Trophoblast cell (in vitro differentiated cells and primary cell): ENCODE measurements at regions not wholly inside any gene's neighbourhood (a gene's known extent, or its start where the extent isn't known, plus 50 kb on each side); places are given as distances from the start of the nearest gene placed in this dataset.

Experiments used
- DNase-seq, 2 donors: peaks; one replicate each; pipeline ENCODE4 v3.0.0-alpha.2; 2016
- H2AFZ ChIP-seq: 2 replicates; pipeline ENCODE4 v1.6.1; 2013; ENCODE audit warnings: low read length, moderate library complexity, mild to moderate bottlenecking; ENCODE audit not compliant: insufficient read depth, poor library complexity
- H2AK5ac ChIP-seq: 2 replicates; pipeline ENCODE4 v1.6.1; 2013; ENCODE audit warnings: mild to moderate bottlenecking, low read length
- H2BK120ac ChIP-seq: 2 replicates; pipeline ENCODE4 v1.6.1; 2013; ENCODE audit warnings: low read length, mild to moderate bottlenecking, moderate library complexity; ENCODE audit not compliant: insufficient read depth, poor library complexity
- H2BK12ac ChIP-seq: 2 replicates; pipeline ENCODE4 v1.6.1; 2013; ENCODE audit warnings: mild to moderate bottlenecking, low read length, moderate library complexity
- H2BK5ac ChIP-seq: 2 replicates; pipeline ENCODE4 v1.6.1; 2013; ENCODE audit warnings: low read length, low read depth, moderate library complexity, mild to moderate bottlenecking; ENCODE audit not compliant: poor library complexity
- H3K14ac ChIP-seq: 2 replicates; pipeline ENCODE4 v1.6.1; 2013; ENCODE audit warnings: mild to moderate bottlenecking, low read length
- H3K18ac ChIP-seq: 2 replicates; pipeline ENCODE4 v1.6.1; 2013; ENCODE audit warnings: mild to moderate bottlenecking, low read length
- H3K23ac ChIP-seq: 2 replicates; pipeline ENCODE4 v1.6.1; 2013; ENCODE audit warnings: low read length
- H3K27ac ChIP-seq: 2 replicates; pipeline ENCODE4 v1.5.1; 2013; ENCODE audit warnings: low read depth, mild to moderate bottlenecking, inconsistent platforms, low read length, moderate library complexity
- H3K27me3 ChIP-seq: 2 replicates; pipeline ENCODE4 v1.6.1; 2013; ENCODE audit warnings: inconsistent platforms, mild to moderate bottlenecking, low read length, moderate library complexity; ENCODE audit not compliant: insufficient read depth
- H3K36me3 ChIP-seq, 2 experiments: 1 replicate in 1 of 2; 2 replicates in 1 of 2; pipeline ENCODE4 v1.6.1; 2013; ENCODE audit warnings: low read length in 2 of 2, mild to moderate bottlenecking in 2 of 2, moderate library complexity in 1 of 2; ENCODE audit not compliant: insufficient read depth in 2 of 2, control insufficient read depth in 1 of 2
- H3K4ac ChIP-seq: 2 replicates; pipeline ENCODE4 v1.6.1; 2013; ENCODE audit warnings: low read depth, mild to moderate bottlenecking, low read length, moderate library complexity
- H3K4me1 ChIP-seq, 2 experiments: 1 replicate in 1 of 2; 2 replicates in 1 of 2; pipeline ENCODE4 v1.6.1; 2013; ENCODE audit warnings: low read length in 2 of 2, mild to moderate bottlenecking in 2 of 2, moderate library complexity in 1 of 2; ENCODE audit not compliant: insufficient read depth in 2 of 2, control insufficient read depth in 1 of 2
- H3K4me2 ChIP-seq: 2 replicates; pipeline ENCODE4 v1.6.1; 2013; ENCODE audit warnings: inconsistent platforms, mild to moderate bottlenecking, low read length, moderate library complexity
- H3K4me3 ChIP-seq: 2 replicates; pipeline ENCODE4 v1.5.1; 2013; ENCODE audit warnings: mild to moderate bottlenecking, low read depth, low read length, inconsistent platforms
- H3K79me1 ChIP-seq: one replicate; pipeline ENCODE4 v1.6.1; 2013; ENCODE audit warnings: low read length
- H3K79me2 ChIP-seq: 2 replicates; pipeline ENCODE4 v1.6.1; 2013; ENCODE audit warnings: low read length, mild to moderate bottlenecking; ENCODE audit not compliant: control insufficient read depth, insufficient read depth, poor library complexity
- H3K9ac ChIP-seq: 2 replicates; pipeline ENCODE4 v1.6.1; 2013; ENCODE audit warnings: mild to moderate bottlenecking, low read length
- H3K9me3 ChIP-seq: 2 replicates; pipeline ENCODE4 v1.6.1; 2013; ENCODE audit warnings: low read depth, mild to moderate bottlenecking, control low read depth, inconsistent platforms, low read length; ENCODE audit not compliant: insufficient read depth
- H4K12ac ChIP-seq: 2 replicates; pipeline ENCODE4 v1.6.1; 2013; ENCODE audit warnings: low read depth, mild to moderate bottlenecking, low read length, moderate library complexity
- H4K8ac ChIP-seq: 2 replicates; pipeline ENCODE4 v1.6.1; 2013; ENCODE audit warnings: low read depth, mild to moderate bottlenecking, low read length, moderate library complexity
- H4K91ac ChIP-seq: one replicate; pipeline ENCODE4 v1.6.1; 2013; ENCODE audit warnings: low read depth, mild to moderate bottlenecking, low read length, moderate library complexity
- WGBS: extraction: QIAGEN DNeasy Blood & Tissue Kit; methylation state at CpG from one replicate; pipeline ENCODE4 v1.1.7; 2013; ENCODE audit warnings: missing lambda C conversion rate; ENCODE audit not compliant: insufficient read length, insufficient coverage; ENCODE audit errors: extremely low coverage; 5-methylcytosine and 5-hydroxymethylcytosine counted together

DNA sequence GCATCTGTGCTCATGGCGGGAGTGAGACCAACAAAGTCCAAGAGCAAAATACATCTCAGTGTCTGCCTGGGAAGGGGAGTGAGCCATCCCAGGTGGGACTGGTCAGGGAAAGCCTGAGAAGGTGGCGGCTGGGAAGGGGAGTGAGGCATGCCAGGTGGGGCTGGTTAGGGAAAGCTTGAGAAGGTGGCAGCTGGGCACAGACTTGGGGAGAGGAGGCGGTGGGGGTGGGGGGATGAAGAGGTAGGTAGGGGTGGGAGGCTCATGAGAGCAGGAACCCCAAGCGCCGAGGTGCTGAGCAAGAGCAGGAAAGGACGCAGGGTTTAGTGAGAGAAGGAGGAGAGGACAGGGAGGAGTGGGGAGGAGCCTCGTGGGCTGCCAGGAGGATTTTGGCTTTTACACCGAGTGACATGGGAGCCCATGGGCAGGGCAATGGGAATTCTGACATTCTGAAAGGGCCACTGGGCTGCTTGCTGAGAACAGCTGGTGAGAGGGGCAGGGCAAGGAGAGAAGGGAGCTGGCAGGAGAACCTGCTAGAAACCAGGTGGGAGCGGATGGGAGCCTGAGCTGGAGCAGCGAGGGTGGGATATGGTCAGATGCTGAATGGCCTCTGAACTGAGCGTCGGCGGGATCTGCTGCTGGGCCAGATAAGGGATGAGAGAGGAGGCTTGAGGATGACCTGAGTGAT is 256.1 kb upstream of the RPL38 start:
- no peak overlapping the region for H4K91ac ChIP-seq

DNA sequence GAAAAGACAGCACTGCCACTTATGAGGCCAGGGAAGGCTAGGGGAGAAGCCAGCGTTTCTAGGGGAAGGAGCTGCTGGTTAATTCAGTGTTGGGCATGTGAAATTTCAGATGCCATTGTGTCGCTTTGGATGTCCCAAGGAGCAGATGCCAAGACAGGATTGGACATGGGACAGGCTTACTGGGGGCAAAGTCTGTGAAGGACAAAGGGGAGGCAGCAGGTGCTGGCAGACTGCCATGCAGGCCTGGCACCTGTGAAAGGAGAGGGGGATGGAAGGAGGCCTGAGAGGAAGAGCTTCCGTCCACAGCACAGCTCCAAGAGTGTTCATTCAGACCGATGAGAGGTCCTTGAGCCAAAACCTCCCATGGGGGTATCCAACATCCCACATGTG is 255.5 kb upstream of the RPL38 start:
- Histone ChIP-seq H3K9ac (no peak overlapping the region), H2AFZ (no peak overlapping the region), H3K79me1 (no peaks in the 10 kb centered on the region), H3K4me2 (no peak overlapping the region), H3K79me2 (no peaks in the 10 kb centered on the region), H3K18ac (no peak overlapping the region), H3K4me1 (peaks cover 6 to 8% of the 10 kb centered on the region in 2 experiments), H2BK12ac (no peak overlapping the region), H3K4ac (no peak overlapping the region), H4K8ac (no peak overlapping the region), H3K4me3 (no peak overlapping the region), H2BK5ac (no peak overlapping the region), H4K12ac (no peak overlapping the region), H3K27me3 (peaks cover 11% of the 10 kb centered on the region), H4K91ac (no peak overlapping the region), H2AK5ac (no peak overlapping the region), H3K27ac (no peak overlapping the region), H3K14ac (no peak overlapping the region), H3K9me3 (peaks cover 6% of the 10 kb centered on the region), H3K36me3 (no peaks in the 10 kb centered on the region), H2BK120ac (no peak overlapping the region), H3K23ac (no peak overlapping the region)
- WGBS, result no CpG with 5 or more reads among the region's 4 CpGs
- no peak for DNase-seq

More for the DNA sequence above, 256.1 kb upstream of the RPL38 start:
- Histone ChIP-seq H3K14ac (no peak overlapping the region), H3K18ac (no peak overlapping the region), H3K4me2 (no peak overlapping the region), H3K36me3 (no peaks in the 10 kb centered on the region), H3K9ac (no peak overlapping the region), H3K4me3 (no peak overlapping the region), H2AK5ac (no peak overlapping the region), H4K8ac (no peak overlapping the region), H2BK5ac (no peak overlapping the region), H3K79me1 (no peaks in the 10 kb centered on the region), H3K79me2 (no peaks in the 10 kb centered on the region), H2AFZ (no peak overlapping the region), H3K9me3 (peaks cover 5% of the 10 kb centered on the region), H4K12ac (no peak overlapping the region), H3K27ac (no peak overlapping the region), H3K4me1 (peaks cover 3% of the 10 kb centered on the region in 2 experiments), H2BK12ac (no peak overlapping the region), H3K23ac (no peak overlapping the region), H2BK120ac (no peak overlapping the region), H3K27me3 (peaks cover 7% of the 10 kb centered on the region), H3K4ac (no peak overlapping the region)
- DNase-seq, result no peak
- no CpG with 5 or more reads among the region's 13 CpGs for WGBS

DNA sequence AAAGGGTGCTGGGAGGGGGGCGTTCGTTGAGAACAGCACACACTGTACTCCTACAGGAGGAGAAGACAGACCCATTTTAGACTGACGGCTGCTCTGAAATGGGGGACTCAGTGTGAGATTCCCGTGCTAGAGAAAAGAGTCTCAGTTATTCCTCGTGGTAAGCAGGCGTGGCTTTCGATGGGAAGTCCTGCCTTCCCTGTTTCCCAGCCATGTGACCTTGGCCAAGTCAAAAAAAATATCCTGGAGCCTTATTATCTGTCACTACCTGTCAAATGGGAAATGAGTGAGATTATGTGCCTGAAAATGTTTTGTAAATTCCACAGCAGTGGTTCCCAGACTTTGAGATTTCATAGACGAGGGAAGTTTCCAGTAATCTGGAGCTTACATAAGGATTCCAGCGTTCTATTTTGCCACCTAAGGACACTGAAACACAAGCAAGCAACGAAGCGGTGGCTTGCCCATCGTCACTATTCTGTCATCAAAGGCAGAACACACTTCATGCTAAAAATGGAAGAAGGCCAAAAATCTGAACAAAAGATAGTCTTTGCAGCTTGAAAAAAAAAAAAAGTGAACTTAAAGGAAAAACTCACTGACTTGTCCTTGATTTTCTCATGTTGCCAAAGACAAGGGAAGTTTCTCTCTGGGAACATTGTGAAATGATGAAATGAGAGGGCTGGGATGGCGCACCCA is 253.4 kb upstream of the RPL38 start:
- no peak overlapping the region for H4K12ac ChIP-seq
- H2AK5ac ChIP-seq, result no peak overlapping the region
- no peak overlapping the region for H2BK120ac ChIP-seq
- no peak overlapping the region for H2BK5ac ChIP-seq
- no peak overlapping the region for H3K4me2 ChIP-seq
- no peak overlapping the region for H4K8ac ChIP-seq
- H3K27me3 ChIP-seq, result peaks cover 11% of the 10 kb centered on the region
- H3K4me1 ChIP-seq, result peaks cover 6 to 10% of the 10 kb centered on the region in 2 experiments
- H2BK12ac ChIP-seq, result no peak overlapping the region
- no peak overlapping the region for H3K23ac ChIP-seq
- no peak overlapping the region for H2AFZ ChIP-seq
- H3K36me3 ChIP-seq, result no peaks in the 10 kb centered on the region
- no peak overlapping the region for H3K9ac ChIP-seq
- H3K27ac ChIP-seq, result no peak overlapping the region
- H3K79me2 ChIP-seq, result no peaks in the 10 kb centered on the region
- H3K9me3 ChIP-seq, result peaks cover 9% of the 10 kb centered on the region
- no CpG with 5 or more reads among the region's 13 CpGs for WGBS
- no peak overlapping the region for H3K18ac ChIP-seq
- DNase-seq, result no peak
- no peak overlapping the region for H3K4ac ChIP-seq
- no peak overlapping the region for H4K91ac ChIP-seq
- no peak overlapping the region for H3K4me3 ChIP-seq
- H3K14ac ChIP-seq, result no peak overlapping the region
- no peaks in the 10 kb centered on the region for H3K79me1 ChIP-seq

DNA sequence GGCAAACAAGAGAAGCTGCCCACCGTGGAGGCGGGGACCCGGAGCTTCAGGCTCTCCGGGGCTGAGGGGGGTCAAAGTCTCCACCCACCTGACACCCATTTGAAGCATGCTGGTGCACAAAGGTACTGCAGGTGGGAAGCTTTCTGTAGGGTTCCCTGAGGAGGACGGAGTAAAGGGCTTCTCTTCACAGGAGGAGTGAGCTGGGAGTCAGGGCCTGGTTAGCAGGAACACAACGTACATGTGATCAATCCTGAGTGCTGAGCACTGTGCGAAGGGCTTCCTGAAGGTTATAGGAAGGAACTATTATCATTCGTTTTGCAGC is 252.9 kb upstream of the RPL38 start:
- no peaks in the 10 kb centered on the region for H3K36me3 ChIP-seq
- no peak overlapping the region for H4K8ac ChIP-seq
- H3K9ac ChIP-seq, result no peak overlapping the region
- peaks cover 6 to 10% of the 10 kb centered on the region in 2 experiments for H3K4me1 ChIP-seq
- DNase-seq, result no peak
- no peak overlapping the region for H3K4me2 ChIP-seq
- H4K12ac ChIP-seq, result no peak overlapping the region
- H3K27ac ChIP-seq, result no peak overlapping the region
- H3K14ac ChIP-seq, result no peak overlapping the region
- H2BK120ac ChIP-seq, result no peak overlapping the region
- no peak overlapping the region for H3K4ac ChIP-seq
- no peak overlapping the region for H3K4me3 ChIP-seq
- H2AFZ ChIP-seq, result no peak overlapping the region
- peaks cover 11% of the 10 kb centered on the region for H3K27me3 ChIP-seq
- no peak overlapping the region for H2AK5ac ChIP-seq
- no peak overlapping the region for H3K18ac ChIP-seq
- H3K79me2 ChIP-seq, result no peaks in the 10 kb centered on the region
- peaks cover 9% of the 10 kb centered on the region for H3K9me3 ChIP-seq
- H2BK5ac ChIP-seq, result no peak overlapping the region
- no peak overlapping the region for H2BK12ac ChIP-seq
- no peak overlapping the region for H3K23ac ChIP-seq
- no CpG with 5 or more reads among the region's 8 CpGs for WGBS
- no peaks in the 10 kb centered on the region for H3K79me1 ChIP-seq
- H4K91ac ChIP-seq, result no peak overlapping the region
